HG03064 (cell line): ENCODE measurements at regions not wholly inside any gene's neighbourhood (a gene's known extent, or its start where the extent isn't known, plus 50 kb on each side); places are given as distances from the start of the nearest gene placed in this dataset.
"Not testable (repeated sequence)": the region's sequence is repeated elsewhere in the genome, so short reads cannot be mapped to it uniquely, and the experiment has no call there.

Source experiments
- ATAC-seq: cut with Tn5 transposase; IDR thresholded peaks from one replicate; pipeline ENCODE4 v1.9.1; 2021; ENCODE audit warnings: low read depth; ENCODE audit not compliant: unreplicated experiment

DNA sequence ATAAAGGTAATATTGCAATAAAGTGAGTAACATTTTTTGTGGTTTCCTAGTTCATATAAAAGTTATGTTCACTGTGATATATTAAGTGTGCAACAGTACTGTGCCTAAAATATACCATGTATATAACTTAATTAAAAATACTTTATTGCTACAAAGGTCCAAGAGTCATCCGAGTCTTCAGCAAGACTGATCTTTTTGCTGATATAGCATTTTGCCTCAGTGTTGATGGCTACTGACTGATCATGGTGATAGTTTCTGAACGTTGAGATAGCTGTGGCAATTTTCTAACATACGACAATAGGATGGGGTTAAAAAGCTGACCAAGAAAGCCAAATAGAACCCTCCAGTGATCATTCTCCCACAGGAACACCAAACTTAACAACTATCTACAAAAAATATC lies 1302.7 kb downstream of the TECRL start:
- no peak for ATAC-seq

DNA sequence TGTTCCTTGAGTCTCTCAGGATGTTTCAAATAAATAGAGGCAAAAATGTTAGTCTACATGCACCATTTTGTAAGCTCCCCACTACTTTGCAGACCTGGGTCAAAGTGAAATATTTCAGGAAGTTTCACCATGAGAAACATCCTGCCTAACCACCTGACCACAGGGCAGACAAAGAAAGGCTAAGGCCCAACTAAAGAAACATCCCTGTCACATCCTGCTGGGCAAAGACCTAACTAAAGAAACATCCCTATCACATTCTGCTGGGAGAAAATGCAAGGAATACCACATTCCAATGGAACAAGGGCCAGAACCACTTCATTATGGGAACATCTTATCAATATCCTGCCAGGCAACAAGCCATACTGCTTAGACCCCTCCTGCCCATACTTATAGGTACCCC lies 1303.4 kb downstream of the TECRL start:
- ATAC-seq, result no peak

DNA sequence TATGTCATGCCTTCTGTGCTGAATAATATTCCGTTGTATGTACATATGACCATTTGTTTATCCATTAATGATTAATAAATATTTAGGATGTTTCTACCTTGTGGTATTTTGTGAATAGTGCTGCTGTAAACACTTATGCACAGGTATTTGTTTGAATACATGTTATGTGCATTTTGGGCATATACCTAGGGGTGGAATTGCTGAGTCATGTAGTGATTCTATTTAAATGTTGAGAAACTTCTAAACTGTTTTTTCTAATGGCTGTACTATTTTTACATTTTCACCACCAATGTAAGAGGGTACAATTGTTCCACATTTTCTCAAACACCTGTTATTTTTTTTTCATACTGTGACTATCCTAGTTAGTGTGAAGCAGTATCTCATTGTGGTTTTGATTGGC lies 1318.6 kb downstream of the TECRL start:
- no peak for ATAC-seq

DNA sequence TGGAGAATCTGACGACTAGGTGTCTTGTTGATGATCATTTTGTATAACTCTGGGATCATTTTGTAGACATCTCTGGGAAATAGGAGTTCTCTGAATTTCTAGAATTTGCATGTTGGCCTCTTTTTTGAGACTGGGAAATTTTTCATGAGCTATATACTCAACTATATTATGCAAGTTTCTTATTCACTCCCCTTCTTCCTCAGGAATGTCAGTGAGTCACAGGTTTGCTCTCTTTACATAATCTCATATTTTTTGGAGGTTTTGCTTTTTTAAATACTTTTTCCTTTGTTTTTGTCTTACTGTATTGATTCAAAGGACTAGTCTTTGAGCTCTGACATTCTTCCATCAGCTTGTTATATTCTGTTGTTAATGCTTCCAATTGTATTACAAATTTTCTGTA lies 1324.2 kb downstream of the TECRL start:
- ATAC-seq, result no peak

DNA sequence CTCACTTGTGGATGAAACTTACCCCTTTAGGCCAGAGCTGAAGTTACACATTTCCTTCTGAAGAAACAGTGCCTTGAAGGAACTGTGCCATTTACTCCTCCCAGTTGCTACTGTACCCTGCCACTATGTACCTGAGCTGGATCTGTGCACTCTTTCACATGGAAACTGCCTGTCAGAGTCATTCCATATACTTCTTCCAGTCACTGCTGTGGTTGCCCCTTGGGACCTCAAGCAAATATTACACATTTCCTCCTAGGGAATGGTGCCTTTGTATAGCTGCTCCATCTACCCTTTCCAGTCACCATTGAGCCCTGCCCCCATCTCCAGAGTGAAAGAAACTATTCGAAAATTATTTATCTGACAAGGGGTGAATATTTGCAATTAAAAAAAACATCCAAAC lies 1328.3 kb downstream of the TECRL start:
- ATAC-seq, result no peak

DNA sequence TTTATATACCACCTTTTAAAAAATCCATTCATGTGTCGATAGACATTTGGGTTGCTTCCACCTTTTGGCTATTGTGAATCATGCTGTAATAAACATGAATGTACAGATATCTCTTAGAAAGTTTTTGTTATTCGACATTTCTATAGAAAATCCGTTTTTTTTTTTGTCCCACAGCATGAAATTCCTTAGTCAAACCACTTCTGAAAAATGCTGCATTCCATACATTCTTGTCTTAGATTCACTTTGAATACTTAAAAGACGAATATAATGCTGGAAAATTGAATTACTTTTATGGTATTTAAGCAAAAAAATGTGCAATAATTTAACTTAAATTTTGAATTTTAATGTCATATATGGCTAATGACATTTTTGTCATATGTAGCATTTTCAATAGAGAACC lies 1345.5 kb downstream of the TECRL start:
- no peak for ATAC-seq

DNA sequence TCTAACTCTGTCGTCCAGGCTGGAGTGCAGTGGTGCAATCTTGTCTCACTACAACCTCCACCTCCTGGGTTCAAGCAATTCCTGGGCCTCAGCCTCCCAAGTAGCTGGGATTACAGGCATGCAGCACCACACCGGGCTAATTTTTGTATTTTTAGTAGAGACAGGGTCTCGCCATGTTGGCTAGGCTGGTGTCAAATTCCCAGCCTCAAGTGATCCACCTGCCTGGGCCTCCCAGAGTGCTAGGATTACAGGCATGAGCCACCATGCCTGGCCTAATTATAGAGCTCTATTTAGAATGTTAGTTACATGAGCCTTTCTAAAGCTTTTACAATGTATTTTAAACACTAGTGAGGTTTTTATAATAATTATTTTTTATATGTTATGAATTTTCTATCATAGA lies 1346.4 kb downstream of the TECRL start:
- ATAC-seq, result not testable (repeated sequence)

DNA sequence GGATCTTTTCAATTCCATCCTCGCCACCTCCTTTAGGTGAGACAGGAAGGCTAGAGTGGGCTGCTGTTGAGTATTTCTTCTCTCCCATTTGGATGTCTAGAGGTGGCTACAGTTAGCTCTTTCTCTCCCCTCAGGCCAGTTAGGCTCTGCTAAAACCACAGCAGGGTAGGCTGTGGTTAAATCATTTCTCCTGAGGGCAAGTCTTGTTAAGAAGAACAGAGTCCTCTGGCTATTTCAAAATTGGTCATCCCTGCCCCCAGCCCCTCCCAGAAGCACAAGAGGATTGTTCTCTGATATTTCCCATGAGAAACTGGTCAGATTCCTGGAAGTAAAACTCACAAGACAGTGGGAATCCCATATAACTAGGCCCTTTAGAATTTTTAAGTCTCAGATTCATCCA lies 1359.5 kb downstream of the TECRL start:
- no peak for ATAC-seq

DNA sequence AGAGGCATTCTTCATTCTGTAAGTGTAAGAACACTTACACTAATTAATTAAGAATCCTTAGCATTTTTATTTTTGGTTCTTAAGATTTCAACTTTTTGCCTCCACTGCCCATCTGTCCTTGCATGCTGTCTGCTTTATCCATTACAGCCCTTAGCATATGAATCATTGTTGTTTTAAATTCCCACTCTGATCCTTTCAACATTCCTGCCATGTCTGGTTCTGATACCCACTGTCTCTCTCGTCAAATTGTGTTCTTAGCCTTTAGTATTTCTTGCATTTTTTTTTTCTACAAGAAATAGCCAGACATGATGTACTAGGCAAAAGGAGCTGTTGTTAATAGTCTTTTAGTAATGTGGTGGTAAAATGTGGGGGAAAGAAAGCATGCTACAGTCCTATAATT lies 1360.0 kb downstream of the TECRL start:
- ATAC-seq, result no peak

DNA sequence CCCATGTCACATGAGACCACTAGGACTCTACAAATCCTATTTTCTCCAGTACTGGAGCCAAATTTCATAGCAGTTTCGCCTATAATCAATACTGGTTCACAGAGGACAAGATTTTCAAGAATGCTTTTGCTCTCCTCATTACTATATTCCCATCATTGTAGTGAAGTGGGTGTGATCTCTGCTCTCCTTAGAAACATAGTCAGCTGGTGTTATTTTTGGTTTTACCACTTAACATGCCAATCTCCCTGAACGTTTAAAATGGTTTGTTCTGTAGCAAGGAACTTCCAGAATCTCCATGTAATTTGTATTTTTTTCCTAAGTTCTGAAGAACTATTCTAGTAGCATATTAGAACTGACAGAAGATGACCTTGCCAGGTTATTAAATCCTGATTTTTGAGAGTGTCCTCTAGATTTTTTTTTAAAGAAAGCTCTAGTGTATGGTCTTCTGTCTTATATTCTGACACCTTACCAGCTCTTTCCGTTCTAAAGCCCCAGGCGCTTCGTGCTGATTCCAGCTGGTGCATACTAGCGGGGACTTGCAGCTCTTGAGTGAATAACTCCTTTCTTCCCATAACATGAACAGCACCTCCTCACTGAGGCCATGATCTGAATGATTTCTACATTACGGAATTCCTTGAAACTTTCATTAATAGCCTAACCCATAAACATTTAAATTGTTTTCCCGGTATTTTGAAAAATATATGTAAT lies 1372.9 kb downstream of the TECRL start:
- no peak for ATAC-seq

DNA sequence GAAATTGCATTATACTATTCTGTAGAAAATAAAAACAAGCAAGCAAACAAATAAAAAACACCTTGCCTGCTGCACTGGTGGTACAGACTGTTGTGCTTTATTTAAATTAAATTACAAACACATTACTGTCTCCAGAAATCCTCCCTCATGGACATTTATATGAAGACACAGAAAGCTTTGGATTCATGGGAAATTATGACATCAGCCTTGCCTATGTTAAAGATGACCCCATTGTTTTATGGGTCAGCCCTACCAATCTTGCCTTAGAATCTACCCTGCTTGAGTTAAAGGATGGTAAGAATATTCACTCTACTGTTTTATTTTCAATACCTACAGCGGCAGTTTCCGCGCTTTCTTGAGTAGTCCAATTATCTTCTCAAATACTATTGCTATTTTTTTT lies 1379.9 kb downstream of the TECRL start:
- no peak for ATAC-seq

DNA sequence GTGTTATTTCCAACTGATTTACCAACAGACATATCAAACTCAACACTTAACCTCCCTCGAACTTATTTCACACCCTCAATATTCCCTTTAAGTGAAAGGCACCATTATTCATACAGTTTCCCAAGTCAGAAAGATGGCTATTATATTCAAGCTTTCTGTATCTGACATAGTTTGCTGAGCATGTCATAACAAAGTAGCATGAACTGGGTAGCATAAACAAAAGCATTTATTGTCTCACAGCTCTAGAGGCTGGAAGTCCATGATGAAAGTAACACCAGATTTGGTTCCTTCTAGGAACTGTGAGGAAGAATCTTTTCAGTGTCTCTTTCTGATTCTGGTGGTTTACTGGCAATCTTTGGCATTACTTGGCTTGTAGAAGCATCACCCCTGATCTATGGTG lies 1388.6 kb downstream of the TECRL start:
- ATAC-seq, result no peak

DNA sequence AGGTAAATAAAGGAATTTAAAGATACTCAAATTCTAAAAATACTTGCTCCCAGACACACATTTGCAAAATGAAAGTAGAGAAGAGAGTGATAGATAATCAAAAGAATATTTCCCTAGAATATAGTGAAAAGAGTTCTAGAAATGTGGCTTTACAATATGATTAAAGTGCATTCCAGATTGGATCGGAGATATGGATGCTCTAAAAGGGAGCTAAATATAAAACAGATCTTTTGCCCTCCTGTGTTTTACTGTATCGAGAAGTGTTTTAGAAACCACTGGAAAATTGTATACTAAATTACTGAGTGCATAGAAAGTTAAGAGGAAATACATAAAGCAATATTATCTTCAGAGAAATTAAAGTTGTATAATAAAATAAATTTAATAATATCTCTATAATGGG lies 1392.0 kb downstream of the TECRL start:
- ATAC-seq, result no peak

DNA sequence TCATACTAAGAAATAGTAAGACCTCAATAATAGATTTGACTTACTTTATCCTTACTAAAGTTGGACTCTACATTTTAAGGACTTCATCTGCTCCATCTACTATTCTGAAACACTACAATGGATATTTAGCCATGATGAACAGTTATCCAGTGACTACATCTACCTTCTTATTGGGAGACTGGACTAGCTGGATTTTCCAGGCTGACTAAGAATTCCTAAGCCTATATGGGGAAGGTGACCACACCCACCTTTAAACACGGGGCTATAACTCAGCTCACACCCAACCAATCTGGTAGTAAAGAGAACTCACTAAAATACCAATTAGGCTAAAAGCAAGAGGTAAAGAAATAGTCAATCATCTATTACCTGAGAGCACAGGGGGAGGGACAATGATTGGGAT lies 1438.4 kb downstream of the TECRL start:
- no peak for ATAC-seq

DNA sequence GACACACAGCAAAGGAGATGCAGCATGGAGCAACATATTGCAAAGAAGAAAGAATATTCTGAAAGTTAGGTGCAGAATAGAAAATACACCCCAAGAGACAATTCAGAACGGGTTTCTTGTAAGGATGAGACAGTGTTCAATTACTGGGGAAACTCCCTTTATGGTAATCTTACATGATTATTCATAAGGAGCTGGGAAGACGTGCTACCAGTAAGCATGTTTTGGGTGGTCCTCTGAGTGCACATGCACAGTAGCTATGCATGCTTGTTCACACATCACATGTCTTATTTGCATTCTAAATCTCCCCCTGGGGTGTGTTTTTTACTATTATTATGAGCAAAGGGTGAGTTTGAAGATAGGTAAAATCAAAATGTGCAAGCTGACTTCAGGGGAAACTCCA lies 1448.8 kb downstream of the TECRL start:
- no peak for ATAC-seq

DNA sequence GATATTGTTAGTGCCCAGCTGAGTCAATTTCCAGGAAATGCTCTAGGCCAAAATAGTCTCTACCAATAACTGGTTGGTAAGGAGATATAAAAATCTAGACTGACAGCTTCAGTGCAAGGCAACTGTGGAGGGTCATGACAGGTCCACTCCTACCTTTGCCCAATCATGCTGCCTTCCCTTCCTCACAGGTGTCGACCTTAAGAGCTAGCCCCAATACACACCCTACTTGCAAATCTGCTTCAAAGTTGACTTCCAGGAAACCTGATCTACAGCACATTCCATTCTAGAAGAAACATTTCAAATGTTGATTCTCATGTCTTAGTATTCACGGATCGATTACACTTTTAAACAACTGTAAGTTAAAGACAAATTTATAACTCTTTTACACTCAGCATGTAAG lies 1455.5 kb downstream of the TECRL start:
- no peak for ATAC-seq

DNA sequence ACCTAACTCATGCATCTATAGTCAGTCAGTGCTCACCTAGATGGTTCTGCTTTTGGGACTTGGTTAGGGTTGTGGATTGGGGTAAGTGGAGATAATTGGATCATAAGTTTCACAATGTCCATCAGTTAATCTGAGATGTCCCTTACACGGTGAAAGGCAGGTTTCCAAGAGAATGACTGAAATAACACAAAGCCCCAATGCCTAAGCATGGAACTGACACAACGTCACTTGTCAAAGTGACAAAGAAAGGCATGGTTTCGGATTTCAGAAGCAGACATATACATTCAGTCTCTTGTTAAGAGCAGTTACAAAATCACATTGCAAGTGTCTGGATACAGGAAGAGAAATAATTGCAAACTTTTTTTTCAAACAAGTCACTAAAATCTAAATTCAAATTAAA lies 1456.9 kb downstream of the TECRL start:
- ATAC-seq, result no peak

DNA sequence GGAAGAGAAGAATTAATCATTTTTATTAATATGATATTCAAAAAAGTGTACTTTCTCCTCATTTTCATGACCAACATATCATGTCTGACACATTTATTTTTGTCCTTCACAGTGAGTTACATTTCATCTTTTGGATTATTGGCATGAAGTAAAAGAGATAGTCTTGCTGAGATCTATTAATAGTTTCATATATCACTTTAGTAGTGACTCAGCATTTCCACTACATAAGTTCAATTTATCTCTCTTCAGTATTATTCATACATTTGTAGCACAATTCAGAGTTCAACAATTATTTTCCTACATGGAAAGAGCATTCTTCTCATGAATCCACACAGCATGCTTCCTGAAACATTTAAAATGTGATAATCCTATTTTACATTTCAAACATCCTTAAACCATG lies 1461.1 kb downstream of the TECRL start:
- ATAC-seq, result no peak

DNA sequence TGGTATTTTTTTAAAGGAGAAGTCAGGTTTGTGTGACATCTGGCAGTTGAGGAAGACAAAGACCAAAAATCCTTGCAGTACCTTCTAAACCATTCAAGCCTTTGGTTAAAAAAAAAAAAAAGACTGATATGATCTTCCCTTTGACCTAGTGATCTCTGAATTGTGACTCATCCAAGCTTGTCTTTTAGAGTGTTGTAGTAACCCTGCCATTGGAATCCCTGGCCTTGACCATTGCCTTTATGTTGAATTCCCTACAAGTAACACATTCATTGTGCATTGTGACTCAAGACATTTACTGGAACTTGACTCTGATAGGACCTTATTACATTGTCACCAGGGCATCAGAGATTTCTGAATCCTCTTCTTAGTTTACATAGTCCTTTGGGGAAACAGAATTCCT lies 1469.0 kb downstream of the TECRL start:
- ATAC-seq, result no peak

DNA sequence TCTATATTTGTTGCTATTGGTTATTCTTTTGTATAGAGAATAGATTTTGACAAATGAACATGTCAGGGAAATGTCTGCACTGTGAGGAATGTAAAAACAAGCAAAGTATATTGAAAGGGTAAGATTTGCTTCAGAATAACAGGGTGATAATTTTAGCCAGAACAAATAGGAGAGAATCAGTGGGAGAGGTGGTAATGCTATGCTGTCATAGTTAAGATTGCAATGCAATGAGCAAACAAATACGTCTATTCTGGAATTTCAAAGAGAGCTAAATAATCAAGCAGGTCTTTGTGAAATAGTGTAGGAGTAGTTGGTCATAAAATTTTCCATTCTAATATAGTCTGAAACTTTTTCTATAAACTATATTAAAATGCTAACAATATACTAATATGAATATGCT lies 1478.4 kb downstream of the TECRL start:
- ATAC-seq, result no peak

DNA sequence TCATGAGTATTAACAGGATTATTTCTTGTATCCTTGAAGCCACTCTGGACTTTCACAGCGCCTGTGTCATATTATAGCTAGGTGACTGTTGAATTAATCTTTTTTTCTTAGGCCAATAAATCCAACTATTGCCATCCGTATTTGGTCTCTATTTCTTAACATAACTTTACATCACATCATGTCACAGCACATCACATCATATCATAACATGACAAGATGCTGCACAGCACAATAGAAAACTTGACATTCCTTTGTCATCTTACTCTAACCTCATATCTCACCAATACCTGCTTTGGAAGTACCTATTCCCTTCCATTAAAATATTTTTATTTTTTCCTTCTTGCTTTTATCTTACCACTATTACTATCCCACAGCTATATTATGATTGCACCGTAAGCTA lies 1480.8 kb downstream of the TECRL start:
- no peak for ATAC-seq

DNA sequence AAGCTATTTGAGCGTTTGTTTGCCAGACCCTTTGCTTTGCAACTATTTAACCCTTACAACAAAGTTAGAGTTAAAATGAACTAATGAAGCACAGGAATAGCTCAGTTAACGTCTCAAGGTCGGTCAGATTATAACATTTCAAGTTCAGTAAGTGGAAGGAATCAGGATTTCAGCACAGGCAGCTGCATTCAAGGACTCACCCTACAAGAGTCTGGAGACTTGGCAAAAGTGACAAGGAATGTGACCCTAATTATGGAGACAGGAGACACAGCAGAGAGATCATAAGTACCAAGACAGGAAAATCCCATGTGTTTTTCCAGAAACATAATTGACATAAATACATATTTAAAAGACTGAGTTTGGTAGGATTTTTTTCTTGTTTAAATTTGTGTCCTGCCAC lies 1481.7 kb downstream of the TECRL start:
- ATAC-seq, result no peak

DNA sequence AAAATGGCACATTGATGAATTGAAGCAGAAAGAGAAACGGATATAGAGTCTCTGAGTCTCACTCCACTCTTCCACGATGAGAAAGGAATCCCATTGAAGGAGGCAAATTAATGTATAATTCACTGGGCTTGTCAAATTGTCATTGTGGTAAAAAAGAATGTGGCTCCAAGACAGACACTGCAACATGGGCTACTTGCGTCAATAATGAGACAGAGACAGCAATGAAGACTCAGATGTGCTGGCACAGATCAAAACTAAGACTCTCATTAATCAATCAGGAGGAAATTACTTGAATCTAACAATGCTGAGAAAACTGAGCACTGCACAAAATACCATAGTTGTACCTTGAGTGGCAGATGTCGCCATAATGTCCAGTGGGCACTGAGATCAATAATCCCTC lies 1485.5 kb downstream of the TECRL start:
- no peak for ATAC-seq
